ENCODE measurements at regions not wholly inside any gene's neighbourhood (a gene's known extent, or its start where the extent isn't known, plus 50 kb on each side); places are given as distances from the start of the nearest gene placed in this dataset.
"Not testable (repeated sequence)": the region's sequence is repeated elsewhere in the genome, so short reads cannot be mapped to it uniquely, and the experiment has no call there.

DNA sequence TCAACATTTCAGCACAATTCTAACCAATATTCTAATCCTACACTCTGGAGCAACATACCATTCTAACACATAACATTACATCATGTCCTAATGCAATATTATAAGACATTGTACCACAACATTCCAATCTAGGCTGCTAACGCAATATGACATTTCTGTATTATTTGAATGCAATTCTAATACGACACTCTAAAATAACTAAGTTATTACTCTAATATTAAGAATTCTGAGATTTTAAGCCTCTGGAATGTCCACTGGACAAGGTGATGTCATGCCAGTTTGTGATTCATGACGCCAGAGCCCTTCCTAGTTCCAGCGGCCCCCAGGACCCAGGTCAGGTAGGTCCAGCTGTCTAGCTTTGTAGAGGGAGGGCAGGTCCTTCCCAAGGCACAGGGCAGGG is 69.7 kb upstream of the SIRPA start:
- DNase-seq = no peak

DNA sequence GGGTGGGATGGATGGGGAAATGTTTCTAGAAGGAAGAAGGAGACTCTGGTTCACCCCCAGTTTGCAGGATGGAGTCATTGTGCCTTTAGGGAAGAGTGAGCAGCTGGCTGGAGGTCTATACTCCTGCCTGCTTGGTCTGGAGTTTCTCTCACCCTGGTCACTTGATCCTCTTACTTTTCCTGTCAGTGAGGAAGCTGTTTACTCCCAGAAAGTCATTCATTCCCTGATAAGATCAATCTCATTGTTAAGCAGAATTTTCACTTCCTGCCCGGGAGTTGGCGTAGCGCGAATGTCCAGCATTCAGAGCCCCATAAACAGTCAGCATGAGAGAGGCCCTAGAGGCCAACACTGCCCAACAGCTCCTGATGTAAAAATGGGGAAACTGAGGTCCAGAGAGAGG is 70.4 kb upstream of the SIRPA start:
- DNase-seq = no peak

DNA sequence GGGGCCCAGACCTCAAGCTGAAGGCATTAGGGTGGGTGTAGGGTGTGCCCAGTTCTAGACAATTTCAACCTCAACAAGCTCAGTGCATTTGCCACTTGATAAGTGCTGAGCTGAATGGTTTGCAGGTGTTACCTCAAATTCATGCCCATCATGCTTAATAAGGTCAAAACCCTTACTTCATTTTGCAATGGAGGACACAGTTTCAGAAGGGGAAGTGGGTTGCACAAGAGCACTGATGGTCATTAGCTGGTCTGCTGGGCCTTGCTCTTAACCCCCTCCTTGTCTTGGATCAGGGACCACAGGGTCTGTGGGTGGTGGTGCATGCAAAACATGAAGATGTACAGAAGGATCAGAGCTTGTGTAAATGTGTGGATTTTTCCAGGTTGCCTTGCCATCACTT is 71.0 kb upstream of the SIRPA start:
- DNase-seq = no peak

DNA sequence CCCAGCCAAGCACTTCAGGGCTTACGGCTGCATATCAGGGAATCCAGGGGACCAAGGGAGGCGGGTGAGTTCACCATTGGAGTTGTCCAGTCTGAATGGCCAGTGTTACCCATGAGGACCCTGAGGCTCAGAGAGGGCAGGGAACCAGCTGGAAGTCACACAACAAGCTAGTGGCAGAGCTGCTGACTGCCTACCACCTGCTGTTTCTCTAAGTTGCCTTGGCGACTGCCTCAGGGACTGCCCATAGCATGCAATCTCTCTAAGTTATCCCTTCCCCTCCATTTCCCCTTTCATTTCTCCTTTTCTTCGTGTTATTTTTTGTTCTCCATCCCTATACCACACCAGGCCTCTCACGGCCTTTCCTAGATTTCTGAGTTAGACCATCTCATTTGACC is 71.8 kb upstream of the SIRPA start:
- no peak for DNase-seq

DNA sequence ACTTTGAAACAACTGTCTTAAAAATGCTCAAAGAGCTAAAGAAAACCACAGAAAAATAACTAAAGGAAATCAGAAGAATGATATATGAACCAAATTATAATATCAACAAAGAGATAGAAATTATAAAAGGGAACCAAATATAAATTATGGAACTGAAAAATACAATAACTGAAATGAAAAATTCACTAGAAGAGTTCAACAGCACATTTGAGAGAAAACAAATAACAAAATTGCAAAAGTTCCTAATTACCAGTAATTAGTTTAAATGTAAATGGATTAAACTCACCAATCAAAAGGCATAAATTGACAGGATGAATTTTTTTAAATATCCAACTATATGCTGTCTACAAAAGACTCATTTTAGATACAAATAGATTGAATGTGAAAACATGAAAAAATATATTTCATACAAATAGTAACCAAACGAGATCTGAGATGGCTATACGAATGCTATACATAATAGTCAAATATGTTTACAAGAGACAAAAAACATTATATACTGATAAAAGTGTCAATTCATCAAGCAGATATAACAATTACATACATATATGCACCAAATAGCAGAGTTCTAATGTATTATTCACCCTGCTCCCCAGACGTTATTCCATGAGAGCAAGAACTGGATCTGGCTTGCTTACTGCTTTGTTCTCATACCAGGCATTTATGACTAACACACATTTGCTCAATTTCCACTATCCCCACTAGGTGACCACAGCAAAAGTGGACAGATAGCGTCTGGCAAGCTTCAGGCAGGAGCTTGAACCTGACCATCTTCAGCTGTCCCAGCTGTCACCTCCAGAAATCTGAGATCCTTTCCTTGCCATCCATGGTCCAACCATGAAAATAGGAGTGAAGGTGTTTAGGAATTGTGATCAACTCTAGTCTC is 72.4 kb upstream of the SIRPA start:
- no peak for DNase-seq

DNA sequence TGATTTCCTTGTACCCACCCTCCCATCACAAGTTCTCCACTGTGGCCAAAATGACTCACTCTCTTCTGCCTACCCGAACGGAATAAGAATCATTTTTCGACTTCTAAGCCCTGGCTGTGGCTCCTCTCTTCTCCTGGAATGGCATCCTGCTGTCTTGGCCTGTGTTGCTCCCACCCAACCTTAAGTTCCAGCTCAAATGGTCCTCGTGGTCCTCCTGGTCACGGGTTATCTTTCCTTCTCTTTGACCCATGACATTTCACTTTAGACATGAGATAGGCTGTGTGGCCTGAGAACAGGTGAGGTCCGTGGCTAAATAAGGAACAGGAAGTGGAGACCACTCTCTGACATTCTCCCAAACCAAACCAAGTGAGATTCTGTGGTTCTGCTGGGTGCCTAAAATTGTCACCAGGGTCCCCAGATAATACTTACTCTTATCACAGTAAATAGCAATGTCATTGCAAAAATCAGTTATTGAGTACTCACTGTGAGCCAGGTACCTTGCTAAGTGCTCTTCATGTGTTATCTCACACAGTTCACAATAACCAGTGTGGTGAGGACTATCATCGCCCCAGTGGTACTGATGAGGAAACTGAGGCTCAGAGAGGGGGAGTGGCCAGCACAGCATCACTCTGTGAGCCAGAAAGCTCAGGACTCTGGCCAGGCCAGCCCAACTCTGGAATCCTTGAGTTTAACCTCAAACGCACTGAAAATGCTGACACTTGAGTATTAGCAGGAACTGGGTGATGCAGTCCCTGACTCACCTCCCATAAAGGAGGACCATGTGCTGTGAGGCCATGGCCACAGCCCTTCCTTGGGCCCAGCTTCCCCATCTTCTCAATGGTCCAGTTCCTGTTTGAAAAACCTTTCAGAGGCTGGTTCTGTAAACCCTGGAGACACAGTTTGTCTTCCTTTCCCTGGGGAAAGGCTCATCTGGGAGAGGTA is 74.8 kb upstream of the SIRPA start:
- no peak for DNase-seq

DNA sequence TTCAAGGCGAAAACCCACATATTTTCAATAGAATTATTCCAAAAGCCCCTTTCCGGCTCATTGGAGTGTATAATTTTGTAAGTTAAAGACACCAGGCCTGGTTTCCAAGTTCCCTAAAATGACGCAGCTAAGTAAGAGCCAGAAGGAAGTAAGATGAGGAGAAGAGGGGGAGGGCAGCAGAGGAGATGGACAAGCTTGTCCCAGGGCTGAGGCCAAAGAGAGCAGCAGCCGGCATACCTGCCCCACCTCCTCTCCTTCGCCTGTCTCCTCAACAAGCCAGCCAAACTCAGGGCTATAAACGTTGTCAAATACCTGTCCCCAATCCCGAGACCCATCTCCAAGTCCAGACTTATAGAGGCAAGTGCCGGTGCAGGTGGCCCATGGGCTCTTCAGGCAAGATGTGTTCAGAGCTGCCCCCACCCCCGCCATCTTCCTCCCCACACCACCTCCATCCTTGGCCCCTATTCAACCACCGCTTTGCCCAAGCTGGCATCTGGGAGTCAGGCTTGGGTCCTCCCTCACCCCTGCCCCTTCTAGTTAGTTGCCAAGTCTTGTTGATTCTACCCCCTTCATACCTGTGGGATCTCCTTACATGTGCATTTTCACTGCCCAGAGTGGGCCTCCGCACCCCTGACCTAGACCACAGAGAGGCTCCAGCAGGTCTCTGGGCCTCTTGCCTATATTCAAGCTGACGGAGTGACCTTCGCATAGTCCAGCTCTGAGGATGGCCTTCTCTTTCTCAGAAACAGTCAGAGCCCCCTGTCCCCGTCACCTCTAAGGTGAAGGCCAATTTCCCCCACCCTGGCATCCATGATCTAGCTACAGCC is 75.7 kb upstream of the SIRPA start:
- no peak for DNase-seq

DNA sequence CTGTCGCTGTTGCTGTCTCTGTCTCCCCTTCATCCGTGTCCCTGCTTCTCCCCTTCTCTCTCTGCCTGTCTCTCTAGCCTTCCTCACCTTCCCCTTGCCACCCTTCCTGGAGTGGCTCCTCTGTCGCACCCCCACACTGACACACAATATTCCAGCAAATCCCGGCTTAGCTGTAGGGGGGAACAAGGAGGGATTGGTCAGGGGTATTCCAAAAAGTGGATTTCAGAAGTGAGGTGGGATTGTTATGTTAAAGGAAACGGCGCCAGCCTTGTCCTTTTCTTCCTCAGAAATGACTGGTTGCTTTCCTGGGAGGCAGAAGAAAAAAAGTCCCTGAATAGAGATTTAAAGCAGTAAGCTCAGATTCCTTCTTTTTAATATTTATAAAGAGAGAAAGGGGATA is 76.3 kb upstream of the SIRPA start:
- no peak for DNase-seq

DNA sequence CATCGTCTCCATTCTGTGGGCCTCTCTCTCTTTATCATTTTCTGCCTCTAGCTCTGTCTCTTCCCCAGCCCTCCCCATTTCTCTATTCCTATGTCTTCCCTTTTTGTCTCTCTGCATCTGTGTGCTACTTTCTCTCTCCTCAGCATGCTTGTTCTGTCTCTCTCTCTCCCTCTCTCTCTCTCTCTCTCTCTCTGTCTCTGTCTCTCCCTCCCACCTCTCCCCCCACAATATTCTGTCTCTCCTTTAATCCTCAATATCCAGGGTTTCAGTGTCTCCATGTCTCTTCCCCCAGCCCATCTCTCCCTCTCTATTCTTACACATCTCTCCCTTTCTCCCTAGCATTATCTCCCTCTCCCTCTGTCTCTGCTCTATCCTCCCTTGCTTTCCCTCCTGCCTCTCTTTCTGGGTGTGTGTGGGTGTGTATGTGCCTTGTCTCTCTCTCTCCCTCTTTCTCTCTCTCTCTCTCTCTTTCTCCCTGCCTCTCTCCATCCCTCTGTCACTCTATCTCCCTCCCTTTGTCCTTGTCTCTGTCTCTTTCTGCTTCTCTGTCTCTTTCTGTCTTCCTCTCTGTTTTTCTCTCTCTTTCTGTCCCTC is 76.9 kb upstream of the SIRPA start:
- no peak for DNase-seq

DNA sequence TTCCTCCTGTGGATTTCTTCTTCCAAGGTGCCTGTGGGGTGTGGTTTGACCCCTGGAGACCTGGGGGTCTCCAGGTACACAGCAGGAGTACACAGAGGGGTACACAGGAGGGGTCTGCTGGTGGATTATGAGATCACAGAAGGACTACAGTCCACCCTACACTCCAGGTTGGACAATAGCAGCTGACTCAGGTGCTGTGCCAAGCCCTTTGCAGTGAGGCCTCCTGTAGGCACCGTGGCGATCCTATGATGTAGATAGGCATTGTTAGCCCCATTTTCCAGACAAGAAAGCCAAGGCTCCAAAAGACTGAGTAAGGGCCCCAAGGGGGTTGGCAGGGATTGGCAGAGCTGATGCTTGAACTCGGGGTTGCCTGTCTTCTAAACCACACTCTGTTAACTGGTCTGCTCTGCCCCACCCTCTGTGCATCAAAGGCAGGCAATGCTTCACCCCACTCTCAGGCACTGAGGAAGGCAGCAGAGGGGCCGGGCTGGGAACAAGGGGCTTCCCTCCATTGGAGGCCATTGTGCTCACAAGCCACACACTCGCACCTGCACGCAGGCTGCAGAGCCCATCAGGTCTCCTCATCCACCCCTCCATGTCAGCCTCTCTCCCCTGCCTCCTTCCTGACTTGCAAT is 77.5 kb upstream of the SIRPA start:
- DNase-seq = no peak

DNA sequence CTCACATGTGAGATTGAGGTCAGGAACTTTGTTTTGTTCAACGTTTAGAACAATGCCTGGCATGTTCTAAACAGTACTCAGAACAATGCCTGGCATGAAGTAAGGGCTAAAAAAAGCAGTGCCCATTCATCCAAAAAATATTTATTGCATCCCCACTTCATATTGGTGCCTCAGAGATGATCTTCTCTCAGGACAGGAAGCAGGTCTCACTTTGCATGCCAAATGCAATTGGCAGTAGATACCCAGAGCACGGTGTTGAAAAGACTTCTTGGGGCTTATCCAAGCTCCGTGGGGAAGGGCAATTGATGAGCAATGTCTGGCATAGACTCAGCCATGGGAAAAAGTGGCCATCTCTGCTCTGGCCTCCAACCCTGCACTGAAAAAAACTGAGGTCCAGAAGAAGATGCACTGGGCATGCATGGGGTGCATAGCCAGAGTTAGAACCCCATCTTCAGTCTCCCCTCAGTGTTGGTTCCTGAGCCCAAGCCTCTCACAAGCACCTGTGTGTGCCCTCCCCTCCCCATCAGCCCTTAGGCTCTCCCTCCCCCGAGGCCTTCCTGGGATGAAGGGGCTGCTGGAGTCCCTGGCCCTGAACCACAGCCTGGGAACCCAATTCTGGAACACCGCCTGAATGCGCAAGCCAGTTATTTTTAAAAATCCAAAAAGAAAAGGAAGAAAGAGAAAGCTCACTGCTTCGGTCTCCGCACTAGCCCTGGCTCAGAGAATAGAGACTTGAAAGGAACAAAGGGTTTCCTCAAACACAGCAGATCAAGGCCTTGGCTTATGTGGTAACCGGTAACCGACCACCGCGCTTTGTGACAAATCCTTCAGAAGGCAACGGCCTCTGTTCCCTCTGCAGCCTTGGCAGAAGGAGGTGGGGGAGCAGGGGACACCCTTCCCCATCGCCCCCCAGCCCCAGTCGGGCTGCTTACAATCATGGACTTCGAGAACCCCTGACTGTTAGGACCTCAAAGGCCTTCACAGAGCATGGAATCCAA is 78.5 kb upstream of the SIRPA start:
- DNase-seq = no peak

DNA sequence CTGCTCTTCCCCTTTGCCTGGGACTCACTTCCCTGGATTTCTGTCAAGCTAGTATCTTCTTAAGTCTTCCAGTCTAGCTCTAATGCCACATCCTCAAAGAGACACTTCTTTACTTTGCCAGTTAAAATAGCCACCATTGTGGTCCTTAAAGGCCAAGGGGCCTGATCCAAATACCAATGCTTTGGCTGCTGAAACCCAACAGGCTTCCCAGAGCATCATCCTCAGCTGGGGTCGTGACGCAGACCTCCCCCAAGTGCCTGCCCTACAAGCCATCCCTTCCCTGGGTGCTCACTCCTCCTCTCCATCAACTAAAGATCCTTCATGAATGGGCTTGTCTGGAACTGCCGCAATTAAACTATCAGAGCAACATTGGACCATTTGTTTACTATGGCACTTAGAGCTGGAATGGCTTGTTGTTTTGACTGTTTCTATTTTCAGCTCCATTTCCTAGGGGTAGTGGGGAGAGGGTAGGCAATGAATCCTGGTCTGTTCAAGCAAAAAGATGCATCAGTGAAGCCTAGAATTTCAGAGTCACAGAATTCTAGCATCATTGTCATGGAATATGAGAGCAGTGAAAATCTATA is 79.6 kb upstream of the SIRPA start:
- no peak for DNase-seq

DNA sequence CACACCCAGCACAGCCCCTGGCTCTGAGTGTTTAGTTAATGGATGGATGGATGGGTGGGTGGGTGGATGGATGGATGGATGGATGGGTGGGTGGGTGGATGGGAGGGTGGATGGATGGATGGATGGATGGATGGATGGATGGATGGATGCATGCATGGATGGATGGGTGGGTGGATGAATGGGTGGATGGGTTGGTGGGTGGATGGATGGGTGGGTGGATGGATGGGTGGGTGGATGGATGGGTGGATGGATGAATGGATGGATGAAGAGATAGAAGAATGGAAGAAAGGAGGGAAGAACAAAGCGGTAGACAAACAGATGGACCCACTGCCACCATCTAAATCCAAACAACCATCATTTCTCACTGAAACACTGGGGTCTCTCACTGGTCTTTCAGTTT is 80.3 kb upstream of the SIRPA start:
- not testable (repeated sequence) for DNase-seq

DNA sequence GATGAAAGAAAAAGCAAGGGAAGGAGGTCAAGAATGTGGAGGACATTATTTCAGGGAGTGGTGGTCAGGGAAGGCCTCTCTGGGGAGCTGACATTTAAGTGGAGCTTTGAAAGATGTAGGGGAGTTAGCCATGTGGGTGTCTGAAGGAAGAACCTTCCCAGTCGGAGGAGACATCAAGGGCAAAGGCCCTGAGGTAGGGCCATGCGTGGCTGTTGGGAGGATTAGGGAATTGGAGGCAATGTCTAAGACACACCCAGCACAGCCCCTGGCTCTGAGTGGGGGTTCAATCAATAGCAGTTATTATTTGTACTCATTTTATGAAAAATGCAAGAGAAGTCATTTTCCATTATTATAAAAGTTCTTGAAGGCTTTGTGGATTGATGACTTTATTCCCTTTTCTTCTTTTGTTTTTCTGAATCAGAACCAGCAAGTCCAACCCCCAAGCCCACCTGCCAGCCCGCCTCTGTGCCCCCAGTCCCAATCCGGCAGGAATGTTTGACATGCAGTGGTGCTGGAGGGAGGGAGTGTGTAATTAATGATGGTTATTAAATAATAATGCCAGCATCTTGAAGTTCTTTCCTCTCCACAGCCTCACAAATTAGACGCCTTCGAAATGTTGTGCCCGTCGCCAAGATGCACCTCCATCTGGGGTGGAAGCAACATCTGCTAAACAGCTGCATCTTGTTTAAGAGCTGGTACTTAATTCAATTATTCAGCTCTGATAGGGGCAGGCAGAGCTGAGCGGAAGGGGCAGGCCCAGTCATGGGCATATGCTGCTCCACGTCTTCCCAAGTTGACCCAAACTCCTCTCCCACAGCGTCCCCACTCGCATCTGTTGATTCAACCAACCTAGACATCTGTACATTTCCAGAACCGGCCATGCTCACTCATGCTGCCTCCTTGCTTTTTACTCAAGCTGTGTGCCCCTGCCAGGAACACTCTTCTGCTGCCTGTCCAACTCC is 81.3 kb upstream of the SIRPA start:
- DNase-seq = no peak

DNA sequence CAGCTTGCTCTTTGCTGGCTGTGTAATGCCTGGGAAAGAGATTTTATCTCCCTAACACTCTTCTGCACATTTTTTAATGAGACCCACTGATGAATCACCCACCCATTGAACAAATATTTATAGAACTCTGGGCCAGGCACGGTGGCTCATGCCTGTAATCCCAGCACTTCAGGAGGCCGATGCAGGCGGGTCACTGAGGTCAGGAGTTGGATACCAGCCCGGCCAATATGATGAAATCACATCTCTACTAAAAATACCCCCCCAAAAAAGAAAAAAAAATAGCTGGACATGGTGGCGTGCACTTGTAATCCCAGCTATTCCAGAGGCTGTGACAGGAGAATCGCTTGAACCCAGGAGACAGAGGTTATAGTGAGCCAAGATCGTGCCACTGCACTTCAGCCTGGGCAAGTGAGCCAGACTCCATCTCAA is 82.1 kb upstream of the SIRPA start:
- no peak for DNase-seq

DNA sequence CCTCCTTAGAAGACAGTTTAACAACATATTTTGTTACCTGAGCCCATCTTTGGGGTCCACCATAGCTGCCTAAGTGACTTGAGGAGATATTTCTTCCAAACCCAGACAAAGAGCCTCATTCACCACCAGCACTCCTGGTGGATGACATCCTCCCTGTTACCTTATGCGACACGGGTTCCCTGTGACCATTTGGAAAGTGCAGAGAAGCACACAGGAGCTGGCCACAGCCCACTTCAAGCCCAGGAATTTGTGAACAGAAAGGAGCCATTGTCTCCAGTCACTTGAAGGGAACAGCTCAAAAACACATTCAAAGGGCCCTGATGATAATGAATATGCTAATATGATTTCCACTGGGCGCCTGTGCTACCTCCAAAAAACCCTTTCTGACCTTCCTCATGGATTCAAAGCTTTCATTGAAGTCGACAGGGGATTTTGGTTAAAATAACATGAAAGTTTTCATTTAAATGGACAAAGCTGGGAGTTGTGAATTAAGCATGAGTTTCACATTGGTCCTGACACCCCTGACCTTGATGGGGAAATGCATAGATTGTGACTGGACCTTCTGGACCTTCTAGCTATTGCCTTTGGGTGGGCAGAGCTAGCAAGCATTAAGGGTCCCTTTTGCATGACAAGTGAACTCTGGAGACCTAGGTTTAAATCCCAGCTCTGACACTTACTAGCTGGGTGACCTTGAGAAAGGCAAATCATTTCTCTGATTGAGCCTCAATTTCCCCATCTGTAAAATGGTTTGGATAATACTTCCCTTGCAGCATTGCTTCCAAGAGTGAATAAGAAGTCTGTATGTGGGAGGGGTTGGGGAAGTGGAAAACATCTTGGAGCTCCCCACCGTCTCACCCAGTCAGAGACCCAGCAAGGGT is 83.3 kb upstream of the SIRPA start:
- DNase-seq = no peak

DNA sequence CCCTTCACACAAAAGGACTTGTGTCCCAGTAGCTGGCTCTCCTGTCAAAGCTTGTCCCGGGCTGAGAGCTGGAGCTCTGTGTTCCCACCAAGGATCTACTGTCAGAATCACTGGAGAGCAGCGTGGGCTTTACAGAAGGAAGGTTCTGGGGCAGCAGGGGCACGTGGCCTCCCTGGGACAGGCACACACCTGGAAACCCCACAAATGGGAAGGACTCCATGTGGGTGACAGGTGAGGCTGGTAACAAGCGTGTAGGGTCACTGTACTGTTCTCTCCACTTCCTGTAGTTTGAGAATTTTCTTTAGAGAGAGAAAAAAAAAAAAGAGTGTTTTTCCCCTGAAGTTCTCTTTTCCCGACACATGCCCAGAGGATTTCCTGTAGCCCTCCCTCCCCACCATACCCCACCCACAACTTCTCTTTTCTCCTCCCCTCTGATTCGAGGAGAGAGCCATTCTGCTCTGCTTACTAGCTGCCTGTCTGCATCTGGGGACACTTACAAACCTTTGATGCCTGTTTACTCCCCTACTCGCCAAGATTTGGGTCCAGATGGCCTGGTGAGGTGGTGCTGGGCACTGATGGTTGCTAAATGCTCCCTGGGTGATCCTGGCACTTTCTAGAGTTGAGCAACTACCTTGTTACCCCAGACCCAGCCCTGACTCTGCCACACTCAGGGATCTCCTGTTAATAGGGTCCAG is 84.1 kb upstream of the SIRPA start:
- no peak for DNase-seq

DNA sequence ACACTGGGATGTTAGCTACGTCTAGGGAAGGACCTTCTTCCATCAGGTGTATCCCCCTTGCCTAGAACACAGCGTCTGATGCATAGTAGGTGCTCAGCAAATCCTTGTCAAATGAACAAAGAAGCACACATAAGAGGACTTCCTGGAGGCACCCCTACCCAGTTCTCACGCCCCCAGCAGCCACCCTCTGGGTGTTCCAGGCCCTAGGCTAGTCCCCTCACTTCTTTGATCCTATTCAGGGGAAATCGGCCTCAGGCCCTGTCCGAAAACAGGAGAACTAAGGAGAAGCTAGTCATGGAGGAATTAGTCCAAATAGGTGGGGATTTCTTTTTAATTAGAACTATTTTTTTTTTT is 84.7 kb upstream of the SIRPA start:
- no peak for DNase-seq
